ENCODE measurements at regions not wholly inside any gene's neighbourhood (a gene's known extent, or its start where the extent isn't known, plus 50 kb on each side); places are given as distances from the start of the nearest gene placed in this dataset.

GRCh38 chr7:15857026-15857425 is 170.5 kb upstream of the MEOX2 start:
- no peaks in the 10 kb centered on the region for H3K27me3 ChIP-seq (ENCODE audit: insufficient read depth, low read length)
- H3K4me1 ChIP-seq (ENCODE audit: insufficient read depth, low read length), result no peaks in the 10 kb centered on the region
- H3K4me3 ChIP-seq (ENCODE audit: low read length), result no peak overlapping the region
- H2AFZ ChIP-seq (ENCODE audit: low read depth, low read length), result no peak overlapping the region
- H3K36me3 ChIP-seq (ENCODE audit: insufficient read depth, low read length), result no peaks in the 10 kb centered on the region
- no peaks in the 10 kb centered on the region for H3K9me3 ChIP-seq (ENCODE audit: low read length)

GRCh38 chr7:15856311-15856710 is 169.8 kb upstream of the MEOX2 start:
- Histone ChIP-seq H3K27me3 (ENCODE audit: insufficient read depth, low read length) (no peaks in the 10 kb centered on the region), H3K4me3 (ENCODE audit: low read length) (no peak overlapping the region), H2AFZ (ENCODE audit: low read depth, low read length) (no peak overlapping the region), H3K9me3 (ENCODE audit: low read length) (no peaks in the 10 kb centered on the region), H3K4me1 (ENCODE audit: insufficient read depth, low read length) (no peaks in the 10 kb centered on the region), H3K36me3 (ENCODE audit: insufficient read depth, low read length) (no peaks in the 10 kb centered on the region)

GRCh38 chr7:15855525-15856109 is 169.1 kb upstream of the MEOX2 start:
- H3K4me1 ChIP-seq (ENCODE audit: insufficient read depth, low read length), result no peaks in the 10 kb centered on the region
- H3K36me3 ChIP-seq (ENCODE audit: insufficient read depth, low read length), result no peaks in the 10 kb centered on the region
- no peaks in the 10 kb centered on the region for H3K27me3 ChIP-seq (ENCODE audit: insufficient read depth, low read length)
- no peak overlapping the region for H3K4me3 ChIP-seq (ENCODE audit: low read length)
- no peaks in the 10 kb centered on the region for H3K9me3 ChIP-seq (ENCODE audit: low read length)
- no peak overlapping the region for H2AFZ ChIP-seq (ENCODE audit: low read depth, low read length)

GRCh38 chr7:15854841-15855524 is 168.5 kb upstream of the MEOX2 start:
- no peaks in the 10 kb centered on the region for H3K36me3 ChIP-seq (ENCODE audit: insufficient read depth, low read length)
- H3K27me3 ChIP-seq (ENCODE audit: insufficient read depth, low read length), result no peaks in the 10 kb centered on the region
- H2AFZ ChIP-seq (ENCODE audit: low read depth, low read length), result no peak overlapping the region
- no peaks in the 10 kb centered on the region for H3K9me3 ChIP-seq (ENCODE audit: low read length)
- no peak overlapping the region for H3K4me3 ChIP-seq (ENCODE audit: low read length)
- no peaks in the 10 kb centered on the region for H3K4me1 ChIP-seq (ENCODE audit: insufficient read depth, low read length)

GRCh38 chr7:15853832-15854470 is 167.5 kb upstream of the MEOX2 start:
- Histone ChIP-seq H2AFZ (ENCODE audit: low read depth, low read length) (no peak overlapping the region), H3K4me3 (ENCODE audit: low read length) (no peak overlapping the region), H3K36me3 (ENCODE audit: insufficient read depth, low read length) (no peaks in the 10 kb centered on the region), H3K27me3 (ENCODE audit: insufficient read depth, low read length) (no peaks in the 10 kb centered on the region), H3K9me3 (ENCODE audit: low read length) (no peaks in the 10 kb centered on the region), H3K4me1 (ENCODE audit: insufficient read depth, low read length) (no peaks in the 10 kb centered on the region)

GRCh38 chr7:15851201-15851600 is 164.7 kb upstream of the MEOX2 start:
- H2AFZ ChIP-seq (ENCODE audit: low read depth, low read length), result no peak overlapping the region
- H3K27me3 ChIP-seq (ENCODE audit: insufficient read depth, low read length), result no peaks in the 10 kb centered on the region
- H3K4me3 ChIP-seq (ENCODE audit: low read length), result no peak overlapping the region
- no peaks in the 10 kb centered on the region for H3K36me3 ChIP-seq (ENCODE audit: insufficient read depth, low read length)
- H3K4me1 ChIP-seq (ENCODE audit: insufficient read depth, low read length), result no peaks in the 10 kb centered on the region
- H3K9me3 ChIP-seq (ENCODE audit: low read length), result no peaks in the 10 kb centered on the region

- no peaks in the 10 kb centered on the region for H3K27me3 ChIP-seq (ENCODE audit: insufficient read depth, low read length)
- no peak overlapping the region for H2AFZ ChIP-seq (ENCODE audit: low read depth, low read length)
- H3K4me1 ChIP-seq (ENCODE audit: insufficient read depth, low read length), result no peaks in the 10 kb centered on the region
- no peak overlapping the region for H3K4me3 ChIP-seq (ENCODE audit: low read length)
- no peaks in the 10 kb centered on the region for H3K9me3 ChIP-seq (ENCODE audit: low read length)
- no peaks in the 10 kb centered on the region for H3K36me3 ChIP-seq (ENCODE audit: insufficient read depth, low read length)
Measured at GRCh38 chr7:15848901-15849300, 162.4 kb upstream of the MEOX2 start.

- Histone ChIP-seq H3K4me3 (ENCODE audit: low read length) (no peak overlapping the region), H3K9me3 (ENCODE audit: low read length) (no peaks in the 10 kb centered on the region), H3K36me3 (ENCODE audit: insufficient read depth, low read length) (no peaks in the 10 kb centered on the region), H3K27me3 (ENCODE audit: insufficient read depth, low read length) (no peaks in the 10 kb centered on the region), H2AFZ (ENCODE audit: low read depth, low read length) (no peak overlapping the region), H3K4me1 (ENCODE audit: insufficient read depth, low read length) (no peaks in the 10 kb centered on the region)
Measured at GRCh38 chr7:15848362-15848761, 161.9 kb upstream of the MEOX2 start.

- Histone ChIP-seq H2AFZ (ENCODE audit: low read depth, low read length) (no peak overlapping the region), H3K4me3 (ENCODE audit: low read length) (no peak overlapping the region), H3K9me3 (ENCODE audit: low read length) (no peaks in the 10 kb centered on the region), H3K36me3 (ENCODE audit: insufficient read depth, low read length) (no peaks in the 10 kb centered on the region), H3K4me1 (ENCODE audit: insufficient read depth, low read length) (no peaks in the 10 kb centered on the region), H3K27me3 (ENCODE audit: insufficient read depth, low read length) (no peaks in the 10 kb centered on the region)
Measured at GRCh38 chr7:15845868-15846267, 159.4 kb upstream of the MEOX2 start.

- no peaks in the 10 kb centered on the region for H3K9me3 ChIP-seq (ENCODE audit: low read length)
- no peak overlapping the region for H3K4me3 ChIP-seq (ENCODE audit: low read length)
- no peaks in the 10 kb centered on the region for H3K4me1 ChIP-seq (ENCODE audit: insufficient read depth, low read length)
- no peaks in the 10 kb centered on the region for H3K36me3 ChIP-seq (ENCODE audit: insufficient read depth, low read length)
- H2AFZ ChIP-seq (ENCODE audit: low read depth, low read length), result no peak overlapping the region
- no peaks in the 10 kb centered on the region for H3K27me3 ChIP-seq (ENCODE audit: insufficient read depth, low read length)
Measured at GRCh38 chr7:15845461-15845860, 159.0 kb upstream of the MEOX2 start.

- Histone ChIP-seq H3K36me3 (ENCODE audit: insufficient read depth, low read length) (no peaks in the 10 kb centered on the region), H3K4me3 (ENCODE audit: low read length) (peak overlapping the region; percentile 49), H2AFZ (ENCODE audit: low read depth, low read length) (peak overlapping the region; percentile 96), H3K9me3 (ENCODE audit: low read length) (no peaks in the 10 kb centered on the region), H3K4me1 (ENCODE audit: insufficient read depth, low read length) (peaks cover 4% of the 10 kb centered on the region), H3K27me3 (ENCODE audit: insufficient read depth, low read length) (no peaks in the 10 kb centered on the region)
Measured at GRCh38 chr7:15839416-15840100, 153.1 kb upstream of the MEOX2 start.

GRCh38 chr7:15838265-15838664 is 151.8 kb upstream of the MEOX2 start:
- H3K36me3 ChIP-seq (ENCODE audit: insufficient read depth, low read length), result no peaks in the 10 kb centered on the region
- H3K27me3 ChIP-seq (ENCODE audit: insufficient read depth, low read length), result no peaks in the 10 kb centered on the region
- no peak overlapping the region for H3K4me3 ChIP-seq (ENCODE audit: low read length)
- no peaks in the 10 kb centered on the region for H3K9me3 ChIP-seq (ENCODE audit: low read length)
- peaks cover 4% of the 10 kb centered on the region for H3K4me1 ChIP-seq (ENCODE audit: insufficient read depth, low read length)
- H2AFZ ChIP-seq (ENCODE audit: low read depth, low read length), result no peak overlapping the region

- Histone ChIP-seq H3K27me3 (ENCODE audit: insufficient read depth, low read length) (no peaks in the 10 kb centered on the region), H3K4me3 (ENCODE audit: low read length) (no peak overlapping the region), H3K36me3 (ENCODE audit: insufficient read depth, low read length) (no peaks in the 10 kb centered on the region), H2AFZ (ENCODE audit: low read depth, low read length) (no peak overlapping the region), H3K4me1 (ENCODE audit: insufficient read depth, low read length) (peaks cover 4% of the 10 kb centered on the region), H3K9me3 (ENCODE audit: low read length) (no peaks in the 10 kb centered on the region)
Measured at GRCh38 chr7:15837306-15837950, 150.9 kb upstream of the MEOX2 start.
